Endothelial cell of umbilical vein (primary cell): ENCODE measurements at regions not wholly inside any gene's neighbourhood (a gene's known extent, or its start where the extent isn't known, plus 50 kb on each side); places are given as distances from the start of the nearest gene placed in this dataset.

Experiments used
- BruUV-seq: library from RNA; stranded (reverse); fragments of 400-500 nt; replicated peaks from 2 replicates; lab custom pipeline; 2021; lab: Mats Ljungman, UMichigan
- CTCF ChIA-PET: fragments of 300-600, 350-600 bp; sonication (Branson Sonifier 250); formaldehyde crosslinking; loops from one replicate; lab custom pipeline; 2021; ENCODE audit warnings: antibody characterized with exemption, inconsistent platforms; lab: Charles Lee
- POLR2A ChIA-PET: fragments of 300-600, 350-600 bp; sonication (Branson Sonifier 250); formaldehyde crosslinking; loops from one replicate; lab custom pipeline; 2021; ENCODE audit warnings: antibody characterized with exemption, inconsistent platforms; lab: Charles Lee
- DNase-seq: peaks from one replicate; pipeline ENCODE4 v3.0.0-alpha.2; 2011; ENCODE audit warnings: low read depth, low spot score
- FAIRE-seq: peaks from 2 replicates; lab custom pipeline; 2011; peaks lifted over from hg19 to GRCh38; lab: Jason Lieb, UNC
- H2AFZ ChIP-seq: 2 replicates; pipeline ENCODE4 v1.6.0; 2012; ENCODE audit warnings: low read depth, low read length, control low read depth, inconsistent platforms
- H3K27ac ChIP-seq: 2 replicates; pipeline ENCODE4 v1.5.1; 2011; ENCODE audit warnings: low read depth, mild to moderate bottlenecking, control low read depth, low read length, moderate library complexity; ENCODE audit not compliant: insufficient read depth
- H3K27me3 ChIP-seq, 2 experiments: 2 replicates each; pipeline versions ENCODE4 v1.6.0 to v1.6.1; 2011; ENCODE audit warnings: low read length in 2 of 2, mixed read lengths in 1 of 2; ENCODE audit not compliant: control insufficient read depth in 2 of 2, insufficient read depth in 2 of 2
- H3K36me3 ChIP-seq, 2 experiments: 2 replicates in 1 of 2; 3 replicates in 1 of 2; pipeline ENCODE4 v1.5.1; 2011; ENCODE audit warnings: low read length in 2 of 2, mild to moderate bottlenecking in 1 of 2, moderate library complexity in 1 of 2; ENCODE audit not compliant: control insufficient read depth in 2 of 2, insufficient read depth in 2 of 2; ENCODE audit errors: extremely low read depth in 1 of 2
- H3K4me1 ChIP-seq: 3 replicates; pipeline ENCODE4 v1.5.1; 2011; ENCODE audit warnings: mild to moderate bottlenecking, low read length; ENCODE audit not compliant: control insufficient read depth, insufficient read depth; ENCODE audit errors: extremely low read depth
- H3K4me2 ChIP-seq: 2 replicates; pipeline ENCODE4 v1.6.1; 2011; ENCODE audit warnings: low read length, control low read depth, mixed read lengths; ENCODE audit not compliant: insufficient read depth
- H3K4me3 ChIP-seq, 3 experiments: fragments of 200-600 bp in 1 of 3; sonication (generic), shearing (Covaris generic) in 1 of 3; replicated peaks in 1 of 3; 2 replicates each; pipeline ENCODE4 v1.5.1; 2011 to 2016; ENCODE audit warnings: control low read depth in 3 of 3, low read length in 3 of 3, mild to moderate bottlenecking in 2 of 3, inconsistent platforms in 1 of 3, low read depth in 1 of 3, moderate library complexity in 1 of 3; ENCODE audit not compliant: insufficient read depth in 1 of 3
- H3K79me2 ChIP-seq: 2 replicates; pipeline ENCODE4 v1.6.0; 2012; ENCODE audit warnings: low read length, inconsistent platforms; ENCODE audit not compliant: control insufficient read depth, insufficient read depth
- H3K9ac ChIP-seq: replicated peaks from 2 replicates; pipeline ENCODE3; 2011; ENCODE audit warnings: low read length, control low read depth; ENCODE audit not compliant: insufficient read depth; ENCODE audit errors: extremely low read depth
- H3K9me1 ChIP-seq: replicated peaks from 3 replicates; pipeline ENCODE4 v1.6.0; 2011; ENCODE audit warnings: mild to moderate bottlenecking, low read length; ENCODE audit not compliant: control insufficient read depth, insufficient read depth; ENCODE audit errors: extremely low read depth
- H3K9me3 ChIP-seq: replicated peaks from 2 replicates; pipeline ENCODE4 v1.5.1; 2012; ENCODE audit warnings: low read length, inconsistent platforms; ENCODE audit not compliant: control insufficient read depth, insufficient read depth
- H4K20me1 ChIP-seq: replicated peaks from 2 replicates; pipeline ENCODE3; 2011; ENCODE audit warnings: mild to moderate bottlenecking, low read length; ENCODE audit not compliant: control insufficient read depth, insufficient read depth; ENCODE audit errors: extremely low read depth
- EZH2 ChIP-seq: IDR thresholded peaks from 2 replicates; pipeline ENCODE4 v1.6.1; 2012; ENCODE audit warnings: borderline replicate concordance, low read depth, mild to moderate bottlenecking, moderate library complexity, low read length, inconsistent platforms; ENCODE audit not compliant: severe bottlenecking
- FOS ChIP-seq: IDR thresholded peaks from 2 replicates; pipeline ENCODE4 v1.6.1; 2011; ENCODE audit warnings: mild to moderate bottlenecking, low read length, moderate library complexity, borderline replicate concordance; ENCODE audit not compliant: insufficient read depth
- GATA2 ChIP-seq: IDR thresholded peaks from 2 replicates; pipeline ENCODE4 v1.7.0; 2011; ENCODE audit warnings: low read depth, mild to moderate bottlenecking, moderate library complexity, mixed read lengths, low read length; ENCODE audit not compliant: insufficient read length, insufficient read depth
- JUN ChIP-seq: IDR thresholded peaks from 2 replicates; pipeline ENCODE4 v1.6.1; 2011; ENCODE audit warnings: borderline replicate concordance, low read depth; ENCODE audit not compliant: insufficient read length, insufficient read depth
- MYC ChIP-seq: IDR thresholded peaks from one replicate; pipeline ENCODE4 v1.6.1; 2011; ENCODE audit warnings: mild to moderate bottlenecking, low read depth, low read length
- POLR2A ChIP-seq: IDR thresholded peaks from 2 replicates; pipeline ENCODE4 v1.6.1; 2012; ENCODE audit warnings: low read depth, mild to moderate bottlenecking, control low read depth, low read length
- POLR2AphosphoS5 ChIP-seq: IDR thresholded peaks from 2 replicates; pipeline ENCODE4 v1.6.1; 2012; ENCODE audit warnings: low read depth, mild to moderate bottlenecking, control low read depth, low read length, moderate library complexity; ENCODE audit not compliant: insufficient read depth
- dilution Hi-C: fragments of 300-500 bp; cut with MboI; formaldehyde crosslinking; loops from one replicate; pipeline ENCODE4 v1.15.0; 2019; ENCODE audit warnings: low sequenced_read_pairs; ENCODE audit not compliant: extremely low pct_ligation_motif_present
- intact Hi-C: fragments of 100-400 bp; cut with micrococcal nuclease; formaldehyde crosslinking; loops from one replicate; pipeline ENCODE4 v1.10.0; 2022
- TF ChIP-seq, protein P1 (sequence below), 2 donors: IDR thresholded peaks; 1 replicate in 1 of 2; 2 replicates in 1 of 2; pipeline ENCODE4 v1.5.1; 2011; ENCODE audit warnings: low read length in 2 of 2, mild to moderate bottlenecking in 2 of 2, moderate library complexity in 2 of 2, control low read depth in 1 of 2, inconsistent platforms in 1 of 2, low read depth in 1 of 2; ENCODE audit not compliant: insufficient read depth in 1 of 2; ENCODE audit errors: extremely low read depth in 1 of 2
- TF ChIP-seq, protein P2 (sequence below): IDR thresholded peaks from 2 replicates; pipeline ENCODE4 v1.6.1; 2011; ENCODE audit not compliant: insufficient read depth, insufficient read length

GRCh38 chr2:41989501-41990180 lies 58.2 kb upstream of the PKDCC start:
- Histone ChIP-seq H3K9me1 (no peaks in the 10 kb centered on the region), H2AFZ (no peak overlapping the region), H3K9ac (no peak overlapping the region), H3K36me3 (no peaks in the 10 kb centered on the region), H3K9me3 (no peaks in the 10 kb centered on the region), H3K4me3 (no peak overlapping the region), H3K4me1 (no peaks in the 10 kb centered on the region), H3K27me3 (peaks cover 0 to 9% of the 10 kb centered on the region in 2 experiments), H3K4me2 (no peak overlapping the region), H3K79me2 (no peaks in the 10 kb centered on the region), H3K27ac (no peak overlapping the region), H4K20me1 (no peaks in the 10 kb centered on the region)
- BruUV-seq = no TSS peak
- intact Hi-C loops (no loop called here), dilution Hi-C loops (no loop called here)
- POLR2A ChIA-PET = no interaction called here
- no peak for DNase-seq
- TF ChIP-seq, protein P1, sequence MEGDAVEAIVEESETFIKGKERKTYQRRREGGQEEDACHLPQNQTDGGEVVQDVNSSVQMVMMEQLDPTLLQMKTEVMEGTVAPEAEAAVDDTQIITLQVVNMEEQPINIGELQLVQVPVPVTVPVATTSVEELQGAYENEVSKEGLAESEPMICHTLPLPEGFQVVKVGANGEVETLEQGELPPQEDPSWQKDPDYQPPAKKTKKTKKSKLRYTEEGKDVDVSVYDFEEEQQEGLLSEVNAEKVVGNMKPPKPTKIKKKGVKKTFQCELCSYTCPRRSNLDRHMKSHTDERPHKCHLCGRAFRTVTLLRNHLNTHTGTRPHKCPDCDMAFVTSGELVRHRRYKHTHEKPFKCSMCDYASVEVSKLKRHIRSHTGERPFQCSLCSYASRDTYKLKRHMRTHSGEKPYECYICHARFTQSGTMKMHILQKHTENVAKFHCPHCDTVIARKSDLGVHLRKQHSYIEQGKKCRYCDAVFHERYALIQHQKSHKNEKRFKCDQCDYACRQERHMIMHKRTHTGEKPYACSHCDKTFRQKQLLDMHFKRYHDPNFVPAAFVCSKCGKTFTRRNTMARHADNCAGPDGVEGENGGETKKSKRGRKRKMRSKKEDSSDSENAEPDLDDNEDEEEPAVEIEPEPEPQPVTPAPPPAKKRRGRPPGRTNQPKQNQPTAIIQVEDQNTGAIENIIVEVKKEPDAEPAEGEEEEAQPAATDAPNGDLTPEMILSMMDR (IDR thresholded peaks at IDR 0.05; ENCODE audit: extremely low read depth in 1 of 2, insufficient read depth in 1 of 2, low read depth in 1 of 2, low read length in 2 of 2) = no peak
- TF ChIP-seq, protein P2, sequence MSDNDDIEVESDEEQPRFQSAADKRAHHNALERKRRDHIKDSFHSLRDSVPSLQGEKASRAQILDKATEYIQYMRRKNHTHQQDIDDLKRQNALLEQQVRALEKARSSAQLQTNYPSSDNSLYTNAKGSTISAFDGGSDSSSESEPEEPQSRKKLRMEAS = no peak
- TF ChIP-seq POLR2AphosphoS5 (no peak), POLR2A (no peak), MYC (no peak), JUN (no peak), GATA2 (no peak), FOS (no peak), EZH2 (no peak)
- FAIRE-seq = no peak
- CTCF ChIA-PET = interaction anchor here (1.7 kb wide), 1 partner anchor 120 kb away, joined by 3 read pairs; no protein-coding TSS in a partner anchor
